ENCODE measurements at regions not wholly inside any gene's neighbourhood (a gene's known extent, or its start where the extent isn't known, plus 50 kb on each side); places are given as distances from the start of the nearest gene placed in this dataset.

- TF ChIP-seq ZBTB44 (CRISPR knock-in tag; IDR thresholded peaks at IDR 0.05), result no peak
- no peak for TF ChIP-seq ZMYM4 (CRISPR knock-in tag; IDR thresholded peaks at IDR 0.05)
- no peak for TF ChIP-seq CERS6 (CRISPR knock-in tag; IDR thresholded peaks at IDR 0.05)
- TF ChIP-seq ATM (IDR thresholded peaks at IDR 0.05; ENCODE audit: borderline replicate concordance), result no peak
- TF ChIP-seq REL (CRISPR knock-in tag; conservative IDR thresholded peaks at IDR 0.05), result no peak
- TF ChIP-seq GPN1 (CRISPR knock-in tag; IDR thresholded peaks at IDR 0.05; ENCODE audit: borderline replicate concordance), result no peak
- TF ChIP-seq NCOA5 (CRISPR knock-in tag; IDR thresholded peaks at IDR 0.05), result no peak
- no peak for TF ChIP-seq ZNF333 (CRISPR knock-in tag; IDR thresholded peaks at IDR 0.05; ENCODE audit: borderline replicate concordance)
- no peak for TF ChIP-seq ZNF318 (CRISPR knock-in tag; IDR thresholded peaks at IDR 0.05)
- TF ChIP-seq MTA3 (CRISPR knock-in tag; IDR thresholded peaks at IDR 0.05), result no peak
- no peak for TF ChIP-seq NR2F2 (IDR thresholded peaks at IDR 0.05; ENCODE audit: borderline replicate concordance, low read depth)
- no peak for TF ChIP-seq ZNF710 (CRISPR knock-in tag; IDR thresholded peaks at IDR 0.05; ENCODE audit: borderline replicate concordance)
Measured at GRCh38 chr3:5344707-5345106, 157.2 kb downstream of the EDEM1 start (continued).
